ENCODE measurements at regions not wholly inside any gene's neighbourhood (a gene's known extent, or its start where the extent isn't known, plus 50 kb on each side); places are given as distances from the start of the nearest gene placed in this dataset.

DNA sequence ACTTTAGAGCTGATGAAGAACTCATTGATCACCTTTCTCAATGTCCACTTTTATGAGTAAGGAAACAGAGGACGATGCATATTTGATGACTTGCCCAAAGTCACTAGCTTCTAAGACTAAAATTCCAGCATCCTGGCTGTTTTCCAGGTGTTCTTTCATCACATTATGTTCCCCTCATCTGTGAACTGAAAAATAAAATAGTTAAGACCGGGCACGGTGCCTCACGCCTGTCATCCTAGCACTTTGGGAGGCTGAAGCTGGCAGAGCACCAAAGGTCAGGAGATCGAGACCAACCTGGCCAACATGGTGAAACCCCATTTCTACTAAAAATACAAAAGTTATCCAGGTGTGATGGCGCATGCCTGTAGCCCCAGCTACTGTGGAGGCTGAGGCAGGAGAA, 297.5 kb downstream of the DUSP10 start:
- DNase-seq = no peak
- TF ChIP-seq, protein P1, sequence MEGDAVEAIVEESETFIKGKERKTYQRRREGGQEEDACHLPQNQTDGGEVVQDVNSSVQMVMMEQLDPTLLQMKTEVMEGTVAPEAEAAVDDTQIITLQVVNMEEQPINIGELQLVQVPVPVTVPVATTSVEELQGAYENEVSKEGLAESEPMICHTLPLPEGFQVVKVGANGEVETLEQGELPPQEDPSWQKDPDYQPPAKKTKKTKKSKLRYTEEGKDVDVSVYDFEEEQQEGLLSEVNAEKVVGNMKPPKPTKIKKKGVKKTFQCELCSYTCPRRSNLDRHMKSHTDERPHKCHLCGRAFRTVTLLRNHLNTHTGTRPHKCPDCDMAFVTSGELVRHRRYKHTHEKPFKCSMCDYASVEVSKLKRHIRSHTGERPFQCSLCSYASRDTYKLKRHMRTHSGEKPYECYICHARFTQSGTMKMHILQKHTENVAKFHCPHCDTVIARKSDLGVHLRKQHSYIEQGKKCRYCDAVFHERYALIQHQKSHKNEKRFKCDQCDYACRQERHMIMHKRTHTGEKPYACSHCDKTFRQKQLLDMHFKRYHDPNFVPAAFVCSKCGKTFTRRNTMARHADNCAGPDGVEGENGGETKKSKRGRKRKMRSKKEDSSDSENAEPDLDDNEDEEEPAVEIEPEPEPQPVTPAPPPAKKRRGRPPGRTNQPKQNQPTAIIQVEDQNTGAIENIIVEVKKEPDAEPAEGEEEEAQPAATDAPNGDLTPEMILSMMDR (IDR thresholded peaks at IDR 0.05; ENCODE audit: low read depth, low read length) = no peak
- H3K36me3 ChIP-seq = no peaks in the 10 kb centered on the region
- no peak overlapping the region for H3K27ac ChIP-seq
- H3K27me3 ChIP-seq (ENCODE audit: insufficient read depth, low read depth, severe bottlenecking) = no peaks in the 10 kb centered on the region
- no peaks in the 10 kb centered on the region for H3K9me3 ChIP-seq (ENCODE audit: severe bottlenecking)
- H3K4me3 ChIP-seq (ENCODE audit: low read depth, low read length) = no peak overlapping the region

DNA sequence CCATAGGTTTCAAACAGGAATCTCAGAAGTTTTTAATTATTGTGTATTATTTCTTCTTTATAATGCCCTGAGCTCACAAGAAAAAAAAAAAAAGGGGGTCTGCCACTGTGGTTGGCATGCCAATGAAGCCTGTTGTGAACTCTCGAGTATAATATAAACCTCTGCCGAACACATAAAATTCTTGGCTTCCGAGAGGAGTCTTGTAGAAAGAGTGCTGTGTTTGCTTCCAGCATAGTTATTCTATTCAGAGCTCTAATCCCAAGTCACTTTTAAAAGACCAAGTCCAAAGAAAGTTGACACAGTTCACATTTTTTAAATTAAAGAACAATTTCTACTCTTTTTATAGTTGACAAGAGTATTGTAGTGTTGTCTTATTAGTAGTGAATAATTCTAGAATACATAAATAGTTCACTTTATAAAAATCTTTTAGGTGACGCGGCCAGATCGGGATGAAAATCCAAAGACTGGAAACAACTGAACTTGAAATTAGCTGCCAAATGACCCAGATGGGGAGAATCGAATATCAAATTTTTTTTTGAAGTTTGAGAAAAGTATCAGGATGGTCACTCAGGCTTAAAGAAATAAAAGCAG, 293.2 kb downstream of the DUSP10 start:
- DNase-seq = no peak
- Histone ChIP-seq H3K27me3 (ENCODE audit: insufficient read depth, low read depth, severe bottlenecking) (no peaks in the 10 kb centered on the region), H3K27ac (no peak overlapping the region), H3K36me3 (no peaks in the 10 kb centered on the region), H3K4me3 (ENCODE audit: low read depth, low read length) (no peak overlapping the region), H3K9me3 (ENCODE audit: severe bottlenecking) (no peaks in the 10 kb centered on the region)
- TF ChIP-seq, protein P1 (IDR thresholded peaks at IDR 0.05; ENCODE audit: low read depth, low read length) = no peak

DNA sequence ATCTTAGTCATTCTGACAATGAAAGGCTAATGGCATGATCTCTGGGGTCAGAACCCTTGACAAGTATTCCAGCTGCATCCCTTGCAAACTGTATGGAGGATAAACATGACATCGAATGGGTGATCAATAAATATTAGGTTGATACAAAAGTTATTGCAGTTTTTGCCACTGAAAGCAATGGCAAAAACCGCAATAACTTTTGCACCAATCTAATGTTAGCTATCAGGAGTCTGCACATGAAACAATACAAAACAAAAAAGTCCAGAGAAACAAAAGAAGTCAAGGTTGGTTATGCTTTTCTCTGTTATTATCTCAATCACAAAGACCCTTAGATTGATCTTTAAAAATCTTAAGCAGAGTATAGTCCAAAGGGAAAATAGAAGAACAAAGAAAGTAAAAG, 292.7 kb downstream of the DUSP10 start:
- H3K36me3 ChIP-seq = no peaks in the 10 kb centered on the region
- no peaks in the 10 kb centered on the region for H3K27me3 ChIP-seq (ENCODE audit: insufficient read depth, low read depth, severe bottlenecking)
- no peaks in the 10 kb centered on the region for H3K9me3 ChIP-seq (ENCODE audit: severe bottlenecking)
- DNase-seq = no peak
- TF ChIP-seq, protein P1 (IDR thresholded peaks at IDR 0.05; ENCODE audit: low read depth, low read length) = no peak
- no peak overlapping the region for H3K27ac ChIP-seq
- H3K4me3 ChIP-seq (ENCODE audit: low read depth, low read length) = no peak overlapping the region

- DNase-seq = no peak
- no peaks in the 10 kb centered on the region for H3K27me3 ChIP-seq (ENCODE audit: insufficient read depth, low read depth, severe bottlenecking)
- no peaks in the 10 kb centered on the region for H3K36me3 ChIP-seq
- no peak overlapping the region for H3K27ac ChIP-seq
- H3K4me3 ChIP-seq (ENCODE audit: low read depth, low read length) = no peak overlapping the region
- TF ChIP-seq, protein P1 (IDR thresholded peaks at IDR 0.05; ENCODE audit: low read depth, low read length) = no peak
- no peaks in the 10 kb centered on the region for H3K9me3 ChIP-seq (ENCODE audit: severe bottlenecking)
These were observed 292.0 kb downstream of the DUSP10 start for GRCh38 chr1:221449801-221450470.

DNA sequence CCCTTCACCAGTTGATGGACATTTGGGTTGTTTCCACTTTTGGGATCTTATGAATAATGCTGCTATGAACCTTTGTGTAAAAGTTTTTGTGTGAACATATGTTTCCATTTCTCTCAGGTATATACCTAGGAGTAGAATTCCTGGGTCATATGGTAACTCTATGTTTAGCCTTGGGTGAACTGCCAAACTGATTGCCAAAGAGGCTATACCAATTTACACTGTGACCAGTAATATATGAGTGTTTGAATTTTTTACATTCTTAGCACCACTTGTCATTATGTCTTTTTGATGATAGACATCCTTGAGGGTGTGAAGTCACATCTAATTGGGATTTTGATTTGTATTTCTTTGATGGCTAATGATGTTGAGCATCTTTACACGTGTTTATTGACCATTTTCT, 290.1 kb downstream of the DUSP10 start:
- Histone ChIP-seq H3K36me3 (no peaks in the 10 kb centered on the region), H3K4me3 (ENCODE audit: low read depth, low read length) (no peak overlapping the region), H3K27me3 (ENCODE audit: insufficient read depth, low read depth, severe bottlenecking) (no peaks in the 10 kb centered on the region), H3K9me3 (ENCODE audit: severe bottlenecking) (no peaks in the 10 kb centered on the region), H3K27ac (no peak overlapping the region)
- no peak for DNase-seq
- TF ChIP-seq, protein P1 (IDR thresholded peaks at IDR 0.05; ENCODE audit: low read depth, low read length) = no peak

GRCh38 chr1:221454096-221454495, 287.8 kb downstream of the DUSP10 start:
- TF ChIP-seq, protein P1 (IDR thresholded peaks at IDR 0.05; ENCODE audit: low read depth, low read length) = no peak
- H3K9me3 ChIP-seq (ENCODE audit: severe bottlenecking) = no peaks in the 10 kb centered on the region

More at GRCh38 chr1:221454096-221454495, 287.8 kb downstream of the DUSP10 start:
- Histone ChIP-seq H3K27me3 (ENCODE audit: insufficient read depth, low read depth, severe bottlenecking) (no peaks in the 10 kb centered on the region), H3K27ac (no peak overlapping the region), H3K4me3 (ENCODE audit: low read depth, low read length) (no peak overlapping the region), H3K36me3 (no peaks in the 10 kb centered on the region)
- DNase-seq = no peak
